Adrenal gland (tissue), 5 donors: ENCODE measurements at regions not wholly inside any gene's neighbourhood (a gene's known extent, or its start where the extent isn't known, plus 50 kb on each side); places are given as distances from the start of the nearest gene placed in this dataset.

Experiments used
- POLR2A ChIP-seq, 2 donors: fragments of 450-650 bp; IDR thresholded peaks; one replicate each; pipeline ENCODE4 v1.6.1; 2017; ENCODE audit warnings: antibody characterized with exemption in 2 of 2, mild to moderate bottlenecking in 2 of 2, moderate library complexity in 1 of 2
- TF ChIP-seq, protein P1 (sequence below), 6 experiments: fragments of 450-650 bp in 4 of 6; fragments of 200-600 bp in 2 of 6; sonication (generic) in 1 of 6; IDR thresholded peaks; 1 replicate in 5 of 6; 2 replicates in 1 of 6; pipeline versions ENCODE4 v1.5.1 to v1.8.0; 2016 to 2021; ENCODE audit warnings: antibody characterized with exemption in 6 of 6, mild to moderate bottlenecking in 2 of 6, moderate library complexity in 1 of 6
- donor health status: DM: no; HTN: no; CAD: no.

DNA sequence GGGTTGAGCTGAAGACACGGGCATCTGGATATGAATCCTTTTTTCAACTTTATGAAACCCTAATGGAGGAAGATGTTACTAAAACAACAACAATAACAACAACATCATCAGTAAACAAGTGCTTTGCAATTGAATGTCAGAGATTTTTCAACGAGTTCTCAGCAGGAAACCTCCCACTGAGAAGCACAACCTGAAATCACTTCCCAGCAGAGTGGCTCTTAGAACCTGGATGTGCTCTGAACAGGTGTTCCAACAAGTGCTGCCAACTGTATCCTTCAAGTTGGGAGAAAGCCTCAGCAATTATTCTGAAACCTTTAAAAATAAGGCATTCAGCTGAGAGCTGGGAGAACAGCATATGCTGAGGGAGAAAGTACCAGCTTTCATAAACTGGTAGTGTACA lies 1622.7 kb upstream of the CELF4 start:
- TF ChIP-seq, protein P1, sequence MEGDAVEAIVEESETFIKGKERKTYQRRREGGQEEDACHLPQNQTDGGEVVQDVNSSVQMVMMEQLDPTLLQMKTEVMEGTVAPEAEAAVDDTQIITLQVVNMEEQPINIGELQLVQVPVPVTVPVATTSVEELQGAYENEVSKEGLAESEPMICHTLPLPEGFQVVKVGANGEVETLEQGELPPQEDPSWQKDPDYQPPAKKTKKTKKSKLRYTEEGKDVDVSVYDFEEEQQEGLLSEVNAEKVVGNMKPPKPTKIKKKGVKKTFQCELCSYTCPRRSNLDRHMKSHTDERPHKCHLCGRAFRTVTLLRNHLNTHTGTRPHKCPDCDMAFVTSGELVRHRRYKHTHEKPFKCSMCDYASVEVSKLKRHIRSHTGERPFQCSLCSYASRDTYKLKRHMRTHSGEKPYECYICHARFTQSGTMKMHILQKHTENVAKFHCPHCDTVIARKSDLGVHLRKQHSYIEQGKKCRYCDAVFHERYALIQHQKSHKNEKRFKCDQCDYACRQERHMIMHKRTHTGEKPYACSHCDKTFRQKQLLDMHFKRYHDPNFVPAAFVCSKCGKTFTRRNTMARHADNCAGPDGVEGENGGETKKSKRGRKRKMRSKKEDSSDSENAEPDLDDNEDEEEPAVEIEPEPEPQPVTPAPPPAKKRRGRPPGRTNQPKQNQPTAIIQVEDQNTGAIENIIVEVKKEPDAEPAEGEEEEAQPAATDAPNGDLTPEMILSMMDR (IDR thresholded peaks at IDR 0.05): no peak
- no peak for TF ChIP-seq POLR2A (IDR thresholded peaks at IDR 0.05)
